Endothelial cell of umbilical vein (primary cell): ENCODE measurements at regions not wholly inside any gene's neighbourhood (a gene's known extent, or its start where the extent isn't known, plus 50 kb on each side); places are given as distances from the start of the nearest gene placed in this dataset.
A peak's percentile ranks its signal among the peaks of the same experiment; 100 is the strongest.

Experiments used
- BruUV-seq: library from RNA; stranded (reverse); fragments of 400-500 nt; replicated peaks from 2 replicates; lab custom pipeline; 2021; lab: Mats Ljungman, UMichigan
- CTCF ChIA-PET: fragments of 300-600, 350-600 bp; sonication (Branson Sonifier 250); formaldehyde crosslinking; loops from one replicate; lab custom pipeline; 2021; ENCODE audit warnings: antibody characterized with exemption, inconsistent platforms; lab: Charles Lee
- POLR2A ChIA-PET: fragments of 300-600, 350-600 bp; sonication (Branson Sonifier 250); formaldehyde crosslinking; loops from one replicate; lab custom pipeline; 2021; ENCODE audit warnings: antibody characterized with exemption, inconsistent platforms; lab: Charles Lee
- DNase-seq: peaks from one replicate; pipeline ENCODE4 v3.0.0-alpha.2; 2011; ENCODE audit warnings: low read depth, low spot score
- FAIRE-seq: peaks from 2 replicates; lab custom pipeline; 2011; peaks lifted over from hg19 to GRCh38; lab: Jason Lieb, UNC
- H2AFZ ChIP-seq: 2 replicates; pipeline ENCODE4 v1.6.0; 2012; ENCODE audit warnings: low read depth, low read length, control low read depth, inconsistent platforms
- H3K27ac ChIP-seq: 2 replicates; pipeline ENCODE4 v1.5.1; 2011; ENCODE audit warnings: low read depth, mild to moderate bottlenecking, control low read depth, low read length, moderate library complexity; ENCODE audit not compliant: insufficient read depth
- H3K27me3 ChIP-seq, 2 experiments: 2 replicates each; pipeline versions ENCODE4 v1.6.0 to v1.6.1; 2011; ENCODE audit warnings: low read length in 2 of 2, mixed read lengths in 1 of 2; ENCODE audit not compliant: control insufficient read depth in 2 of 2, insufficient read depth in 2 of 2
- H3K36me3 ChIP-seq, 2 experiments: 2 replicates in 1 of 2; 3 replicates in 1 of 2; pipeline ENCODE4 v1.5.1; 2011; ENCODE audit warnings: low read length in 2 of 2, mild to moderate bottlenecking in 1 of 2, moderate library complexity in 1 of 2; ENCODE audit not compliant: control insufficient read depth in 2 of 2, insufficient read depth in 2 of 2; ENCODE audit errors: extremely low read depth in 1 of 2
- H3K4me1 ChIP-seq: 3 replicates; pipeline ENCODE4 v1.5.1; 2011; ENCODE audit warnings: mild to moderate bottlenecking, low read length; ENCODE audit not compliant: control insufficient read depth, insufficient read depth; ENCODE audit errors: extremely low read depth
- H3K4me2 ChIP-seq: 2 replicates; pipeline ENCODE4 v1.6.1; 2011; ENCODE audit warnings: low read length, control low read depth, mixed read lengths; ENCODE audit not compliant: insufficient read depth
- H3K4me3 ChIP-seq, 3 experiments: fragments of 200-600 bp in 1 of 3; sonication (generic), shearing (Covaris generic) in 1 of 3; replicated peaks in 1 of 3; 2 replicates each; pipeline ENCODE4 v1.5.1; 2011 to 2016; ENCODE audit warnings: control low read depth in 3 of 3, low read length in 3 of 3, mild to moderate bottlenecking in 2 of 3, inconsistent platforms in 1 of 3, low read depth in 1 of 3, moderate library complexity in 1 of 3; ENCODE audit not compliant: insufficient read depth in 1 of 3
- H3K79me2 ChIP-seq: 2 replicates; pipeline ENCODE4 v1.6.0; 2012; ENCODE audit warnings: low read length, inconsistent platforms; ENCODE audit not compliant: control insufficient read depth, insufficient read depth
- H3K9ac ChIP-seq: replicated peaks from 2 replicates; pipeline ENCODE3; 2011; ENCODE audit warnings: low read length, control low read depth; ENCODE audit not compliant: insufficient read depth; ENCODE audit errors: extremely low read depth
- H3K9me1 ChIP-seq: replicated peaks from 3 replicates; pipeline ENCODE4 v1.6.0; 2011; ENCODE audit warnings: mild to moderate bottlenecking, low read length; ENCODE audit not compliant: control insufficient read depth, insufficient read depth; ENCODE audit errors: extremely low read depth
- H3K9me3 ChIP-seq: replicated peaks from 2 replicates; pipeline ENCODE4 v1.5.1; 2012; ENCODE audit warnings: low read length, inconsistent platforms; ENCODE audit not compliant: control insufficient read depth, insufficient read depth
- H4K20me1 ChIP-seq: replicated peaks from 2 replicates; pipeline ENCODE3; 2011; ENCODE audit warnings: mild to moderate bottlenecking, low read length; ENCODE audit not compliant: control insufficient read depth, insufficient read depth; ENCODE audit errors: extremely low read depth
- EZH2 ChIP-seq: IDR thresholded peaks from 2 replicates; pipeline ENCODE4 v1.6.1; 2012; ENCODE audit warnings: borderline replicate concordance, low read depth, mild to moderate bottlenecking, moderate library complexity, low read length, inconsistent platforms; ENCODE audit not compliant: severe bottlenecking
- FOS ChIP-seq: IDR thresholded peaks from 2 replicates; pipeline ENCODE4 v1.6.1; 2011; ENCODE audit warnings: mild to moderate bottlenecking, low read length, moderate library complexity, borderline replicate concordance; ENCODE audit not compliant: insufficient read depth
- GATA2 ChIP-seq: IDR thresholded peaks from 2 replicates; pipeline ENCODE4 v1.7.0; 2011; ENCODE audit warnings: low read depth, mild to moderate bottlenecking, moderate library complexity, mixed read lengths, low read length; ENCODE audit not compliant: insufficient read length, insufficient read depth
- JUN ChIP-seq: IDR thresholded peaks from 2 replicates; pipeline ENCODE4 v1.6.1; 2011; ENCODE audit warnings: borderline replicate concordance, low read depth; ENCODE audit not compliant: insufficient read length, insufficient read depth
- MYC ChIP-seq: IDR thresholded peaks from one replicate; pipeline ENCODE4 v1.6.1; 2011; ENCODE audit warnings: mild to moderate bottlenecking, low read depth, low read length
- POLR2A ChIP-seq: IDR thresholded peaks from 2 replicates; pipeline ENCODE4 v1.6.1; 2012; ENCODE audit warnings: low read depth, mild to moderate bottlenecking, control low read depth, low read length
- POLR2AphosphoS5 ChIP-seq: IDR thresholded peaks from 2 replicates; pipeline ENCODE4 v1.6.1; 2012; ENCODE audit warnings: low read depth, mild to moderate bottlenecking, control low read depth, low read length, moderate library complexity; ENCODE audit not compliant: insufficient read depth
- dilution Hi-C: fragments of 300-500 bp; cut with MboI; formaldehyde crosslinking; loops from one replicate; pipeline ENCODE4 v1.15.0; 2019; ENCODE audit warnings: low sequenced_read_pairs; ENCODE audit not compliant: extremely low pct_ligation_motif_present
- intact Hi-C: fragments of 100-400 bp; cut with micrococcal nuclease; formaldehyde crosslinking; loops from one replicate; pipeline ENCODE4 v1.10.0; 2022
- TF ChIP-seq, protein P1 (sequence below): IDR thresholded peaks from 2 replicates; pipeline ENCODE4 v1.6.1; 2011; ENCODE audit not compliant: insufficient read depth, insufficient read length
- TF ChIP-seq, protein P2 (sequence below), 2 donors: IDR thresholded peaks; 1 replicate in 1 of 2; 2 replicates in 1 of 2; pipeline ENCODE4 v1.5.1; 2011; ENCODE audit warnings: low read length in 2 of 2, mild to moderate bottlenecking in 2 of 2, moderate library complexity in 2 of 2, control low read depth in 1 of 2, inconsistent platforms in 1 of 2, low read depth in 1 of 2; ENCODE audit not compliant: insufficient read depth in 1 of 2; ENCODE audit errors: extremely low read depth in 1 of 2

GRCh38 chr13:104553896-104554295 is 1487.7 kb upstream of the SLC10A2 start:
- TF ChIP-seq, protein P1, sequence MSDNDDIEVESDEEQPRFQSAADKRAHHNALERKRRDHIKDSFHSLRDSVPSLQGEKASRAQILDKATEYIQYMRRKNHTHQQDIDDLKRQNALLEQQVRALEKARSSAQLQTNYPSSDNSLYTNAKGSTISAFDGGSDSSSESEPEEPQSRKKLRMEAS: no peak
- TF ChIP-seq MYC (no peak), POLR2A (no peak), EZH2 (no peak), POLR2AphosphoS5 (no peak), JUN (no peak), GATA2 (no peak)
- BruUV-seq: no TSS peak
- no peak overlapping the region for H2AFZ ChIP-seq
- CTCF ChIA-PET: interaction anchor here (1.4 to 1.9 kb wide), 2 partner anchors 13 to 18 kb away, joined by 4 to 8 read pairs; no protein-coding TSS in a partner anchor
- no peak overlapping the region for H3K9ac ChIP-seq
- POLR2A ChIA-PET: no interaction called here
- peaks cover 16% of the 10 kb centered on the region for H3K4me1 ChIP-seq
- H4K20me1 ChIP-seq: no peaks in the 10 kb centered on the region
- intact Hi-C loops (loop anchor here (5.0 kb wide), 1 partner anchor 237 kb away; no protein-coding TSS in a partner anchor), dilution Hi-C loops (no loop called here)
- H3K36me3 ChIP-seq: no peaks in the 10 kb centered on the region
- DNase-seq (no peak), FAIRE-seq (no peak)
- no peaks in the 10 kb centered on the region for H3K27me3 ChIP-seq
- H3K9me1 ChIP-seq: no peaks in the 10 kb centered on the region
- H3K79me2 ChIP-seq: no peaks in the 10 kb centered on the region
- H3K4me3 ChIP-seq: no peak overlapping the region
- no peak overlapping the region for H3K27ac ChIP-seq
- no peaks in the 10 kb centered on the region for H3K9me3 ChIP-seq
- no peak overlapping the region for H3K4me2 ChIP-seq

- dilution Hi-C loops: no loop called here
- Histone ChIP-seq H3K9me3 (no peaks in the 10 kb centered on the region), H3K36me3 (no peaks in the 10 kb centered on the region), H3K4me3 (no peak overlapping the region), H3K4me2 (peak overlapping the region; percentile 44), H3K27me3 (no peaks in the 10 kb centered on the region), H3K9ac (no peak overlapping the region), H3K4me1 (peaks cover 16% of the 10 kb centered on the region), H3K79me2 (no peaks in the 10 kb centered on the region), H4K20me1 (no peaks in the 10 kb centered on the region), H3K27ac (no peak overlapping the region), H2AFZ (no peak overlapping the region), H3K9me1 (no peaks in the 10 kb centered on the region)
- CTCF ChIA-PET: interaction anchor here (1.4 to 1.9 kb wide), 2 partner anchors 14 to 18 kb away, joined by 4 to 8 read pairs; no protein-coding TSS in a partner anchor
- FAIRE-seq: peak; percentile 57
- intact Hi-C loops: loop anchor here (5.0 kb wide), 1 partner anchor 236 kb away; no protein-coding TSS in a partner anchor
- POLR2A ChIA-PET: no interaction called here
- TF ChIP-seq, protein P2, sequence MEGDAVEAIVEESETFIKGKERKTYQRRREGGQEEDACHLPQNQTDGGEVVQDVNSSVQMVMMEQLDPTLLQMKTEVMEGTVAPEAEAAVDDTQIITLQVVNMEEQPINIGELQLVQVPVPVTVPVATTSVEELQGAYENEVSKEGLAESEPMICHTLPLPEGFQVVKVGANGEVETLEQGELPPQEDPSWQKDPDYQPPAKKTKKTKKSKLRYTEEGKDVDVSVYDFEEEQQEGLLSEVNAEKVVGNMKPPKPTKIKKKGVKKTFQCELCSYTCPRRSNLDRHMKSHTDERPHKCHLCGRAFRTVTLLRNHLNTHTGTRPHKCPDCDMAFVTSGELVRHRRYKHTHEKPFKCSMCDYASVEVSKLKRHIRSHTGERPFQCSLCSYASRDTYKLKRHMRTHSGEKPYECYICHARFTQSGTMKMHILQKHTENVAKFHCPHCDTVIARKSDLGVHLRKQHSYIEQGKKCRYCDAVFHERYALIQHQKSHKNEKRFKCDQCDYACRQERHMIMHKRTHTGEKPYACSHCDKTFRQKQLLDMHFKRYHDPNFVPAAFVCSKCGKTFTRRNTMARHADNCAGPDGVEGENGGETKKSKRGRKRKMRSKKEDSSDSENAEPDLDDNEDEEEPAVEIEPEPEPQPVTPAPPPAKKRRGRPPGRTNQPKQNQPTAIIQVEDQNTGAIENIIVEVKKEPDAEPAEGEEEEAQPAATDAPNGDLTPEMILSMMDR (IDR thresholded peaks at IDR 0.05; ENCODE audit: extremely low read depth in 1 of 2, insufficient read depth in 1 of 2, low read depth in 1 of 2, low read length in 2 of 2): no peak
- no peak for TF ChIP-seq EZH2
- peak; percentile 35 for TF ChIP-seq JUN
- peak; percentile 65 for TF ChIP-seq FOS
- peak; percentile 76 for DNase-seq
- no TSS peak for BruUV-seq
Measured at GRCh38 chr13:104553186-104553585, 1487.0 kb upstream of the SLC10A2 start.
